Activated naive CD8-positive, alpha-beta T cell (primary cell): ENCODE measurements at regions not wholly inside any gene's neighbourhood (a gene's known extent, or its start where the extent isn't known, plus 50 kb on each side); places are given as distances from the start of the nearest gene placed in this dataset.

ENCODE experiments used
- H3K27ac Mint-ChIP-seq: one replicate; pipeline ENCODE4 v1.8.0; 2021; ENCODE audit warnings: mixed read lengths
- H3K27me3 Mint-ChIP-seq: one replicate; pipeline ENCODE4 v1.8.0; 2021; ENCODE audit warnings: mixed read lengths
- H3K36me3 Mint-ChIP-seq: one replicate; pipeline ENCODE4 v1.8.0; 2021; ENCODE audit warnings: mixed read lengths
- H3K4me1 Mint-ChIP-seq: one replicate; pipeline ENCODE4 v1.8.0; 2021; ENCODE audit warnings: low read depth, mixed read lengths
- H3K4me3 Mint-ChIP-seq: one replicate; pipeline ENCODE4 v1.8.0; 2021; ENCODE audit warnings: mild to moderate bottlenecking, mixed read lengths
- H3K9me3 Mint-ChIP-seq: one replicate; pipeline ENCODE4 v1.8.0; 2021; ENCODE audit warnings: low read depth, mixed read lengths

GRCh38 chr11:115700981-115701875, 197.0 kb upstream of the CADM1 start:
- Mint-ChIP-seq H3K27ac (no peak overlapping the region), H3K36me3 (no peaks in the 10 kb centered on the region), H3K9me3 (peaks cover 3% of the 10 kb centered on the region), H3K4me1 (no peaks in the 10 kb centered on the region), H3K27me3 (no peaks in the 10 kb centered on the region), H3K4me3 (no peak overlapping the region)

GRCh38 chr11:115700496-115700895, 196.3 kb upstream of the CADM1 start:
- no peaks in the 10 kb centered on the region for H3K36me3 Mint-ChIP-seq
- H3K27ac Mint-ChIP-seq = no peak overlapping the region
- peaks cover 3% of the 10 kb centered on the region for H3K9me3 Mint-ChIP-seq
- H3K4me1 Mint-ChIP-seq = no peaks in the 10 kb centered on the region
- no peaks in the 10 kb centered on the region for H3K27me3 Mint-ChIP-seq
- H3K4me3 Mint-ChIP-seq = no peak overlapping the region

GRCh38 chr11:115699733-115700132, 195.5 kb upstream of the CADM1 start:
- H3K9me3 Mint-ChIP-seq = peaks cover 3% of the 10 kb centered on the region
- peaks cover 4% of the 10 kb centered on the region for H3K27me3 Mint-ChIP-seq
- no peak overlapping the region for H3K27ac Mint-ChIP-seq
- no peaks in the 10 kb centered on the region for H3K4me1 Mint-ChIP-seq
- no peak overlapping the region for H3K4me3 Mint-ChIP-seq
- H3K36me3 Mint-ChIP-seq = no peaks in the 10 kb centered on the region

- no peak overlapping the region for H3K27ac Mint-ChIP-seq
- H3K27me3 Mint-ChIP-seq = peaks cover 4% of the 10 kb centered on the region
- H3K4me1 Mint-ChIP-seq = no peaks in the 10 kb centered on the region
- H3K9me3 Mint-ChIP-seq = peaks cover 3% of the 10 kb centered on the region
- H3K36me3 Mint-ChIP-seq = no peaks in the 10 kb centered on the region
- H3K4me3 Mint-ChIP-seq = no peak overlapping the region
Observed at GRCh38 chr11:115699326-115699725, 195.1 kb upstream of the CADM1 start.

GRCh38 chr11:115698243-115698642, 194.0 kb upstream of the CADM1 start:
- Mint-ChIP-seq H3K4me1 (no peaks in the 10 kb centered on the region), H3K36me3 (no peaks in the 10 kb centered on the region), H3K9me3 (peaks cover 3% of the 10 kb centered on the region), H3K4me3 (no peak overlapping the region), H3K27ac (no peak overlapping the region), H3K27me3 (peaks cover 5% of the 10 kb centered on the region)

- no peak overlapping the region for H3K27ac Mint-ChIP-seq
- H3K4me3 Mint-ChIP-seq = no peak overlapping the region
- no peaks in the 10 kb centered on the region for H3K36me3 Mint-ChIP-seq
- no peaks in the 10 kb centered on the region for H3K9me3 Mint-ChIP-seq
- H3K27me3 Mint-ChIP-seq = peaks cover 5% of the 10 kb centered on the region
- H3K4me1 Mint-ChIP-seq = no peaks in the 10 kb centered on the region
Observed at GRCh38 chr11:115696563-115696962, 192.3 kb upstream of the CADM1 start.

GRCh38 chr11:115695677-115696364, 191.6 kb upstream of the CADM1 start:
- no peak overlapping the region for H3K4me3 Mint-ChIP-seq
- H3K27me3 Mint-ChIP-seq = peaks cover 5% of the 10 kb centered on the region
- H3K36me3 Mint-ChIP-seq = no peaks in the 10 kb centered on the region
- no peak overlapping the region for H3K27ac Mint-ChIP-seq
- H3K9me3 Mint-ChIP-seq = no peaks in the 10 kb centered on the region
- no peaks in the 10 kb centered on the region for H3K4me1 Mint-ChIP-seq

GRCh38 chr11:115693002-115693401, 188.8 kb upstream of the CADM1 start:
- Mint-ChIP-seq H3K27ac (no peak overlapping the region), H3K36me3 (no peaks in the 10 kb centered on the region), H3K4me1 (no peaks in the 10 kb centered on the region), H3K4me3 (no peak overlapping the region), H3K27me3 (peaks cover 5% of the 10 kb centered on the region), H3K9me3 (no peaks in the 10 kb centered on the region)

GRCh38 chr11:115691030-115691429, 186.8 kb upstream of the CADM1 start:
- Mint-ChIP-seq H3K27ac (no peak overlapping the region), H3K36me3 (no peaks in the 10 kb centered on the region), H3K27me3 (peaks cover 5% of the 10 kb centered on the region), H3K9me3 (peaks cover 4% of the 10 kb centered on the region), H3K4me1 (no peaks in the 10 kb centered on the region), H3K4me3 (no peak overlapping the region)

GRCh38 chr11:115687934-115688333, 183.7 kb upstream of the CADM1 start:
- H3K4me3 Mint-ChIP-seq = no peak overlapping the region
- H3K27ac Mint-ChIP-seq = no peak overlapping the region
- H3K4me1 Mint-ChIP-seq = no peaks in the 10 kb centered on the region
- H3K27me3 Mint-ChIP-seq = no peaks in the 10 kb centered on the region
- peaks cover 8% of the 10 kb centered on the region for H3K9me3 Mint-ChIP-seq
- no peaks in the 10 kb centered on the region for H3K36me3 Mint-ChIP-seq

- Mint-ChIP-seq H3K36me3 (no peaks in the 10 kb centered on the region), H3K9me3 (peaks cover 8% of the 10 kb centered on the region), H3K4me1 (no peaks in the 10 kb centered on the region)
Observed at GRCh38 chr11:115684699-115685098, 180.5 kb upstream of the CADM1 start.

GRCh38 chr11:115684135-115684534, 179.9 kb upstream of the CADM1 start:
- Mint-ChIP-seq H3K4me1 (no peaks in the 10 kb centered on the region), H3K9me3 (peaks cover 8% of the 10 kb centered on the region), H3K4me3 (no peak overlapping the region), H3K36me3 (no peaks in the 10 kb centered on the region), H3K27ac (no peak overlapping the region), H3K27me3 (peaks cover 7% of the 10 kb centered on the region)

More at GRCh38 chr11:115684699-115685098, 180.5 kb upstream of the CADM1 start:
- Mint-ChIP-seq H3K27ac (no peak overlapping the region), H3K4me3 (no peak overlapping the region), H3K27me3 (peaks cover 7% of the 10 kb centered on the region)

GRCh38 chr11:115682888-115683287, 178.7 kb upstream of the CADM1 start:
- Mint-ChIP-seq H3K4me3 (no peak overlapping the region), H3K27ac (no peak overlapping the region), H3K4me1 (no peaks in the 10 kb centered on the region), H3K27me3 (peaks cover 7% of the 10 kb centered on the region), H3K9me3 (peaks cover 8% of the 10 kb centered on the region), H3K36me3 (no peaks in the 10 kb centered on the region)

- H3K4me3 Mint-ChIP-seq = no peak overlapping the region
Observed at GRCh38 chr11:115682101-115682500, 177.9 kb upstream of the CADM1 start.

GRCh38 chr11:115679945-115680344, 175.7 kb upstream of the CADM1 start:
- Mint-ChIP-seq H3K27ac (no peak overlapping the region), H3K36me3 (no peaks in the 10 kb centered on the region), H3K4me3 (no peak overlapping the region), H3K4me1 (no peaks in the 10 kb centered on the region), H3K27me3 (peaks cover 7% of the 10 kb centered on the region), H3K9me3 (no peaks in the 10 kb centered on the region)

More at GRCh38 chr11:115682101-115682500, 177.9 kb upstream of the CADM1 start:
- H3K27ac Mint-ChIP-seq = no peak overlapping the region
- no peaks in the 10 kb centered on the region for H3K36me3 Mint-ChIP-seq
- peaks cover 7% of the 10 kb centered on the region for H3K27me3 Mint-ChIP-seq
- H3K4me1 Mint-ChIP-seq = no peaks in the 10 kb centered on the region
- H3K9me3 Mint-ChIP-seq = peaks cover 8% of the 10 kb centered on the region
